Ovary (tissue), 7 donors: ENCODE measurements at regions not wholly inside any gene's neighbourhood (a gene's known extent, or its start where the extent isn't known, plus 50 kb on each side); places are given as distances from the start of the nearest gene placed in this dataset.

Experiments
- DNase-seq, 5 donors: peaks; one replicate each; pipeline ENCODE4 v3.0.0-alpha.2; 2019 to 2020
- H3K27ac ChIP-seq, 2 donors: fragments of 200-600 bp; one replicate each; pipeline versions ENCODE4 v1.5.1 to v1.8.0; 2019 to 2022
- H3K27me3 ChIP-seq: fragments of 200-600 bp; one replicate; pipeline ENCODE4 v1.8.0; 2022
- H3K36me3 ChIP-seq: fragments of 200-600 bp; sonication (generic); one replicate; pipeline ENCODE4 v1.5.1; 2019
- H3K4me1 ChIP-seq: one replicate; pipeline ENCODE4 v1.8.1; 2013; ENCODE audit warnings: mild to moderate bottlenecking, moderate library complexity; ENCODE audit not compliant: insufficient read depth
- H3K4me3 ChIP-seq: fragments of 200-600 bp; sonication (generic); one replicate; pipeline ENCODE4 v1.5.1; 2017
- H3K9me3 ChIP-seq, 2 donors: fragments of 200-600 bp in 1 of 2; sonication (generic) in 1 of 2; one replicate each; pipeline versions ENCODE4 v1.5.1 to v1.8.1; 2013 to 2019; ENCODE audit warnings: mild to moderate bottlenecking in 1 of 2, moderate library complexity in 1 of 2
- CTCF ChIP-seq, 3 donors: fragments of 450-650 bp in 2 of 3; fragments of 200-600 bp in 1 of 3; IDR thresholded peaks; one replicate each; pipeline versions ENCODE4 v1.5.1 to v1.8.0; 2016 to 2022; ENCODE audit warnings: antibody characterized with exemption in 3 of 3, mild to moderate bottlenecking in 1 of 3
- EP300 ChIP-seq: sonication (generic); formaldehyde crosslinking; IDR thresholded peaks from one replicate; pipeline ENCODE4 v1.6.1; 2017; ENCODE audit warnings: antibody characterized with exemption
- POLR2A ChIP-seq: fragments of 450-650 bp; IDR thresholded peaks from one replicate; pipeline ENCODE4 v1.6.1; 2017; ENCODE audit warnings: antibody characterized with exemption, mild to moderate bottlenecking, moderate library complexity
- WGBS, 3 donors: extraction: QIAGEN DNeasy Blood & Tissue Kit in 1 of 3; methylation state at CpG; one replicate each; pipeline versions ENCODE4 v1.1.5 to v1.1.7; 2013 to 2017; 5-methylcytosine and 5-hydroxymethylcytosine counted together
- intact Hi-C, 4 donors: fragments of 100-400 bp; cut with DNase I; formaldehyde crosslinking; loops; one replicate each; pipeline versions ENCODE4 v1.11.0 to v1.15.1; 2022 to 2023
- donor health status: DM: no; HTN: no; CAD: no; lungs with moderate emphysema.
- donor health status: DM: no; HTN: no; CAD: no.
- donor health status: Bipolar disorder and iron deficiency.
- donor health status: DM: no; HTN: no; CAD: no.
- donor health status: DM: yes; HTN: yes; CAD: no.

GRCh38 chr4:81814987-81815541 is 343.4 kb upstream of the RASGEF1B start:
- Histone ChIP-seq H3K4me3 (no peak overlapping the region), H3K27me3 (no peaks in the 10 kb centered on the region), H3K27ac (no peak overlapping the region), H3K9me3 (no peaks in the 10 kb centered on the region), H3K4me1 (no peaks in the 10 kb centered on the region), H3K36me3 (no peaks in the 10 kb centered on the region)
- TF ChIP-seq POLR2A (no peak), CTCF (IDR thresholded peaks at IDR 0.05) (no peak)
- no peak for DNase-seq
- intact Hi-C loops: no loop called here
- WGBS, 3 donors: 8 to 16% (median 14%) methylated on average over 3 of the region's 3 CpGs

- H3K36me3 ChIP-seq: no peaks in the 10 kb centered on the region
- no peak overlapping the region for H3K27ac ChIP-seq
- no peaks in the 10 kb centered on the region for H3K9me3 ChIP-seq
- intact Hi-C loops: no loop called here
- H3K27me3 ChIP-seq: no peaks in the 10 kb centered on the region
- TF ChIP-seq CTCF (IDR thresholded peaks at IDR 0.05) (no peak), EP300 (no peak), POLR2A (no peak)
- no peak overlapping the region for H3K4me3 ChIP-seq
- 71 to 94% (median 90%) methylated on average over 5 of the region's 5 CpGs for WGBS, 3 donors
- H3K4me1 ChIP-seq: no peaks in the 10 kb centered on the region
- DNase-seq: no peak
Measured at GRCh38 chr4:81811562-81812293, 340.0 kb upstream of the RASGEF1B start.

GRCh38 chr4:81808011-81808672 is 336.4 kb upstream of the RASGEF1B start:
- Histone ChIP-seq H3K4me3 (no peak overlapping the region), H3K27ac (no peak overlapping the region), H3K4me1 (no peaks in the 10 kb centered on the region), H3K36me3 (no peaks in the 10 kb centered on the region), H3K27me3 (no peaks in the 10 kb centered on the region), H3K9me3 (no peaks in the 10 kb centered on the region)
- WGBS, 3 donors: 31 to 39% (median 34%) methylated on average over 2 of the region's 2 CpGs
- intact Hi-C loops: no loop called here
- no peak for DNase-seq
- TF ChIP-seq EP300: no peak
- no peak for TF ChIP-seq CTCF (IDR thresholded peaks at IDR 0.05)
- TF ChIP-seq POLR2A: no peak

- 79 to 87% (median 87%) methylated on average over 7 of the region's 7 CpGs for WGBS, 3 donors
- DNase-seq: no peak
- Histone ChIP-seq H3K27me3 (no peaks in the 10 kb centered on the region), H3K36me3 (no peaks in the 10 kb centered on the region), H3K4me1 (no peaks in the 10 kb centered on the region), H3K27ac (no peak overlapping the region), H3K4me3 (no peak overlapping the region), H3K9me3 (no peaks in the 10 kb centered on the region)
- intact Hi-C loops: no loop called here
- no peak for TF ChIP-seq EP300
- TF ChIP-seq CTCF (IDR thresholded peaks at IDR 0.05): no peak
- no peak for TF ChIP-seq POLR2A
Measured at GRCh38 chr4:81807386-81807785, 335.7 kb upstream of the RASGEF1B start.
